H1 (cell line): ENCODE measurements at regions not wholly inside any gene's neighbourhood (a gene's known extent, or its start where the extent isn't known, plus 50 kb on each side); places are given as distances from the start of the nearest gene placed in this dataset.

Experiments used
- BRCA1 ChIP-seq: IDR thresholded peaks from 2 replicates; pipeline ENCODE4 v1.6.1; 2012; ENCODE audit warnings: low read depth, low read length, improper control_type of control experiment
- CTCF ChIP-seq, 3 experiments: IDR thresholded peaks; 1 replicate in 2 of 3; 2 replicates in 1 of 3; pipeline versions ENCODE4 v1.5.1 to v1.6.1; 2011; ENCODE audit warnings: low read length in 3 of 3, mild to moderate bottlenecking in 3 of 3, inconsistent platforms in 2 of 3, low read depth in 1 of 3, moderate library complexity in 1 of 3; ENCODE audit not compliant: insufficient read depth in 1 of 3; ENCODE audit errors: control extremely low read depth in 1 of 3
- GABPA ChIP-seq: IDR thresholded peaks from 2 replicates; pipeline ENCODE4 v1.6.1; 2011; ENCODE audit warnings: mild to moderate bottlenecking, low read length, moderate library complexity, borderline replicate concordance; ENCODE audit not compliant: insufficient read depth
- MAX ChIP-seq: IDR thresholded peaks from 2 replicates; pipeline ENCODE4 v1.6.1; 2012; ENCODE audit warnings: inconsistent platforms
- PHF8 ChIP-seq: fragments of 200-600 bp; sonication (generic); conservative IDR thresholded peaks from 2 replicates; pipeline ENCODE4 v1.7.1; 2012; ENCODE audit warnings: low read depth, mild to moderate bottlenecking, inconsistent platforms, low read length, moderate library complexity
- RFX5 ChIP-seq: IDR thresholded peaks from 2 replicates; pipeline ENCODE4 v1.6.1; 2011; ENCODE audit warnings: low read depth, low read length, improper control_type of control experiment, borderline replicate concordance
- TAF1 ChIP-seq: IDR thresholded peaks from 2 replicates; pipeline ENCODE4 v1.6.1; 2011; ENCODE audit warnings: mild to moderate bottlenecking, low read depth, low read length

- TF ChIP-seq CTCF (IDR thresholded peaks at IDR 0.05; ENCODE audit: control extremely low read depth in 1 of 3, insufficient read depth in 1 of 3, low read depth in 1 of 3, low read length in 3 of 3) (no peak), MAX (no peak), GABPA (no peak), RFX5 (no peak), TAF1 (no peak), BRCA1 (no peak), PHF8 (no peak)
Observed at GRCh38 chr11:119506436-119506835, 83.5 kb upstream of the THY1 start.
